Activated CD4-positive, alpha-beta T cell treated with anti-CD3 and anti-CD28 coated beads, Interleukin-2, Interleukin-4, amounts not matched to agents 100 ng/mL and 50 ng/mL, durations not matched to agents 16 hours and 8 hours (primary cell): ENCODE measurements at regions not wholly inside any gene's neighbourhood (a gene's known extent, or its start where the extent isn't known, plus 50 kb on each side); places are given as distances from the start of the nearest gene placed in this dataset.

ENCODE experiments used
- DNase-seq: peaks from one replicate; pipeline ENCODE4 v3.0.0-alpha.2; 2020; ENCODE audit warnings: low spot score

GRCh38 chr5:174376056-174376455 lies 330.6 kb downstream of the NSG2 start:
- DNase-seq, result no peak

- DNase-seq, result no peak
These were observed 331.3 kb downstream of the NSG2 start for GRCh38 chr5:174376726-174377373.

- DNase-seq, result no peak
These were observed 332.8 kb downstream of the NSG2 start for GRCh38 chr5:174378121-174378874.

- DNase-seq, result no peak
These were observed 334.8 kb downstream of the NSG2 start for GRCh38 chr5:174380311-174380710.

GRCh38 chr5:174381241-174381640 lies 335.7 kb downstream of the NSG2 start:
- no peak for DNase-seq

- no peak for DNase-seq
These were observed 338.0 kb downstream of the NSG2 start for GRCh38 chr5:174383210-174384167.

GRCh38 chr5:174384509-174384947 lies 339.0 kb downstream of the NSG2 start:
- no peak for DNase-seq

- DNase-seq, result no peak
These were observed 338.1 kb upstream of the MSX2 start for GRCh38 chr5:174386306-174386705.

- no peak for DNase-seq
These were observed 337.5 kb upstream of the MSX2 start for GRCh38 chr5:174386846-174387245.

GRCh38 chr5:174387448-174387847 lies 336.9 kb upstream of the MSX2 start:
- no peak for DNase-seq

GRCh38 chr5:174392892-174393291 lies 331.5 kb upstream of the MSX2 start:
- DNase-seq, result no peak

- DNase-seq, result no peak
These were observed 327.8 kb upstream of the MSX2 start for GRCh38 chr5:174396541-174396940.

- no peak for DNase-seq
These were observed 327.2 kb upstream of the MSX2 start for GRCh38 chr5:174397206-174397605.

GRCh38 chr5:174398171-174398570 lies 326.2 kb upstream of the MSX2 start:
- DNase-seq, result no peak

- DNase-seq, result no peak
These were observed 325.0 kb upstream of the MSX2 start for GRCh38 chr5:174399411-174399810.

GRCh38 chr5:174400461-174400860 lies 323.9 kb upstream of the MSX2 start:
- no peak for DNase-seq

- no peak for DNase-seq
These were observed 322.6 kb upstream of the MSX2 start for GRCh38 chr5:174401793-174402192.

GRCh38 chr5:174402222-174402812 lies 322.1 kb upstream of the MSX2 start:
- no peak for DNase-seq

- no peak for DNase-seq
These were observed 319.5 kb upstream of the MSX2 start for GRCh38 chr5:174404848-174405247.

GRCh38 chr5:174409070-174409469 lies 315.3 kb upstream of the MSX2 start:
- no peak for DNase-seq

GRCh38 chr5:174409971-174410370 lies 314.4 kb upstream of the MSX2 start:
- DNase-seq, result no peak
